ENCODE measurements at regions not wholly inside any gene's neighbourhood (a gene's known extent, or its start where the extent isn't known, plus 50 kb on each side); places are given as distances from the start of the nearest gene placed in this dataset.

DNA sequence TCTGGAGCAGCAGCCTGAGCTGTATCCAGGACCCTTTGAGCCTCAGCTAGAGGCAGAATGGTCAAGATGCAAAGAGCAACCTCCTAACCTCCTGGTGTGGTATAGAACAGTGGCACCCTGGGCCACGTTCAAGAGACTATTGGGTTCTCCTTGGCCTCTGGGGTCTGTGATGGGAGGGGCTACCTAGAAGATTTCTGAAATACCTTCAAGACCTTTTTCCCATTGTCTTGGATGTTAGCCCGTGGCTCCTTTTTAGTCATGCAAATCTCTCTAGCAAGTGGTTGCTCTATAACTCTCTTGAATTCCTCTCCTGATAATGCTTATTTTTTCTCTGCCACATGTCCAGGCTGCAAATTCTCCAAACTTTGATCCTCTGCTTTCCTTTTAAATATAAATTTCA, 106.3 kb upstream of the SULT1C3 start:
- no peak for DNase-seq (ENCODE audit: low read depth)

DNA sequence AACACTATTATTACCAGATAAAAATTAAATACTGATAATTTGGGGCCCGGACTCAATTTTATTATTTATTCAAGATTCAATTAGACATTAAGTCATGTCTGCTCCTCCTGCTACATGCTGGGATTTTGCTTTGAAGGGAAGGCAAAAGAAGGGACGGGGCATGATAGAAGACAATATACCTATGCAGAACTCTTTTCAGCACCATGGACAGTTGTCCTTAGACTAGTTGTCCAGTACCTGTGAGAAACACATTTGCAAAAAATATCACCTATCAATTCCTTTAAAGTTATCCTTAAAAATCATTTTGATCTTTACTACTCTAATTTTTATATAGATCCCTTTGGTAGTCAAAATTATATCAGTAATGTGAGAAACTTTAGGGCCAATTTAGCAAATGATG, 100.2 kb upstream of the SULT1C3 start:
- no peaks in the 10 kb centered on the region for H3K27me3 ChIP-seq (ENCODE audit: insufficient read depth, low read length)
- no peak overlapping the region for H3K4me2 ChIP-seq (ENCODE audit: low read length)
- H3K36me3 ChIP-seq (ENCODE audit: insufficient read depth, low read length): no peaks in the 10 kb centered on the region
- no peak overlapping the region for H3K4me3 ChIP-seq (ENCODE audit: insufficient read depth, low read depth, low read length)
- Mint-ChIP-seq H3K27me3 (ENCODE audit: low read depth, unreplicated experiment) (no peaks in the 10 kb centered on the region), H3K36me3 (ENCODE audit: low read depth, unreplicated experiment) (no peaks in the 10 kb centered on the region), H3K27ac (ENCODE audit: unreplicated experiment) (no peak overlapping the region), H3K4me1 (ENCODE audit: low read depth, unreplicated experiment) (peaks cover 3% of the 10 kb centered on the region), H3K4me3 (ENCODE audit: unreplicated experiment) (no peak overlapping the region), H3K9me3 (ENCODE audit: unreplicated experiment) (no peaks in the 10 kb centered on the region)
- TF ChIP-seq, protein P1, sequence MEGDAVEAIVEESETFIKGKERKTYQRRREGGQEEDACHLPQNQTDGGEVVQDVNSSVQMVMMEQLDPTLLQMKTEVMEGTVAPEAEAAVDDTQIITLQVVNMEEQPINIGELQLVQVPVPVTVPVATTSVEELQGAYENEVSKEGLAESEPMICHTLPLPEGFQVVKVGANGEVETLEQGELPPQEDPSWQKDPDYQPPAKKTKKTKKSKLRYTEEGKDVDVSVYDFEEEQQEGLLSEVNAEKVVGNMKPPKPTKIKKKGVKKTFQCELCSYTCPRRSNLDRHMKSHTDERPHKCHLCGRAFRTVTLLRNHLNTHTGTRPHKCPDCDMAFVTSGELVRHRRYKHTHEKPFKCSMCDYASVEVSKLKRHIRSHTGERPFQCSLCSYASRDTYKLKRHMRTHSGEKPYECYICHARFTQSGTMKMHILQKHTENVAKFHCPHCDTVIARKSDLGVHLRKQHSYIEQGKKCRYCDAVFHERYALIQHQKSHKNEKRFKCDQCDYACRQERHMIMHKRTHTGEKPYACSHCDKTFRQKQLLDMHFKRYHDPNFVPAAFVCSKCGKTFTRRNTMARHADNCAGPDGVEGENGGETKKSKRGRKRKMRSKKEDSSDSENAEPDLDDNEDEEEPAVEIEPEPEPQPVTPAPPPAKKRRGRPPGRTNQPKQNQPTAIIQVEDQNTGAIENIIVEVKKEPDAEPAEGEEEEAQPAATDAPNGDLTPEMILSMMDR (IDR thresholded peaks at IDR 0.05; ENCODE audit: insufficient read depth, low read depth, low read length): no peak
- TF ChIP-seq EZH2 (IDR thresholded peaks at IDR 0.05; ENCODE audit: insufficient read depth, low read length): no peak
- no peak overlapping the region for H3K9ac ChIP-seq (ENCODE audit: low read length)
- DNase-seq (ENCODE audit: low read depth): peak; percentile 6
- H3K9me3 ChIP-seq (ENCODE audit: insufficient read depth, low read depth, low read length): no peaks in the 10 kb centered on the region
- H3K79me2 ChIP-seq (ENCODE audit: insufficient read depth, low read length): no peaks in the 10 kb centered on the region
- FAIRE-seq: no peak
- H3K4me1 ChIP-seq (ENCODE audit: insufficient read depth, low read length): no peaks in the 10 kb centered on the region
- no peak overlapping the region for H2AFZ ChIP-seq (ENCODE audit: low read depth, low read length)
- no peak overlapping the region for H3K27ac ChIP-seq (ENCODE audit: low read depth, low read length)
- no peaks in the 10 kb centered on the region for H4K20me1 ChIP-seq (ENCODE audit: insufficient read depth, low read length)

More for the DNA sequence above, 106.3 kb upstream of the SULT1C3 start:
- Histone ChIP-seq H2AFZ (ENCODE audit: low read depth, low read length) (no peak overlapping the region), H3K9ac (ENCODE audit: low read length) (no peak overlapping the region), H3K4me1 (ENCODE audit: insufficient read depth, low read length) (no peaks in the 10 kb centered on the region), H3K27me3 (ENCODE audit: insufficient read depth, low read length) (no peaks in the 10 kb centered on the region), H3K79me2 (ENCODE audit: insufficient read depth, low read length) (no peaks in the 10 kb centered on the region), H3K4me3 (ENCODE audit: insufficient read depth, low read depth, low read length) (no peak overlapping the region), H3K36me3 (ENCODE audit: insufficient read depth, low read length) (no peaks in the 10 kb centered on the region), H3K4me2 (ENCODE audit: low read length) (no peak overlapping the region), H3K9me3 (ENCODE audit: insufficient read depth, low read depth, low read length) (no peaks in the 10 kb centered on the region), H3K27ac (ENCODE audit: low read depth, low read length) (no peak overlapping the region), H4K20me1 (ENCODE audit: insufficient read depth, low read length) (no peaks in the 10 kb centered on the region)
- Mint-ChIP-seq H3K36me3 (ENCODE audit: low read depth, unreplicated experiment) (no peaks in the 10 kb centered on the region), H3K4me3 (ENCODE audit: unreplicated experiment) (no peak overlapping the region), H3K9me3 (ENCODE audit: unreplicated experiment) (peaks cover 7% of the 10 kb centered on the region), H3K27ac (ENCODE audit: unreplicated experiment) (no peak overlapping the region), H3K4me1 (ENCODE audit: low read depth, unreplicated experiment) (peaks cover 3% of the 10 kb centered on the region), H3K27me3 (ENCODE audit: low read depth, unreplicated experiment) (peaks cover 2% of the 10 kb centered on the region)
- TF ChIP-seq, protein P1 (IDR thresholded peaks at IDR 0.05; ENCODE audit: insufficient read depth, low read depth, low read length): no peak
- no peak for TF ChIP-seq EZH2 (IDR thresholded peaks at IDR 0.05; ENCODE audit: insufficient read depth, low read length)
- FAIRE-seq: no peak

DNA sequence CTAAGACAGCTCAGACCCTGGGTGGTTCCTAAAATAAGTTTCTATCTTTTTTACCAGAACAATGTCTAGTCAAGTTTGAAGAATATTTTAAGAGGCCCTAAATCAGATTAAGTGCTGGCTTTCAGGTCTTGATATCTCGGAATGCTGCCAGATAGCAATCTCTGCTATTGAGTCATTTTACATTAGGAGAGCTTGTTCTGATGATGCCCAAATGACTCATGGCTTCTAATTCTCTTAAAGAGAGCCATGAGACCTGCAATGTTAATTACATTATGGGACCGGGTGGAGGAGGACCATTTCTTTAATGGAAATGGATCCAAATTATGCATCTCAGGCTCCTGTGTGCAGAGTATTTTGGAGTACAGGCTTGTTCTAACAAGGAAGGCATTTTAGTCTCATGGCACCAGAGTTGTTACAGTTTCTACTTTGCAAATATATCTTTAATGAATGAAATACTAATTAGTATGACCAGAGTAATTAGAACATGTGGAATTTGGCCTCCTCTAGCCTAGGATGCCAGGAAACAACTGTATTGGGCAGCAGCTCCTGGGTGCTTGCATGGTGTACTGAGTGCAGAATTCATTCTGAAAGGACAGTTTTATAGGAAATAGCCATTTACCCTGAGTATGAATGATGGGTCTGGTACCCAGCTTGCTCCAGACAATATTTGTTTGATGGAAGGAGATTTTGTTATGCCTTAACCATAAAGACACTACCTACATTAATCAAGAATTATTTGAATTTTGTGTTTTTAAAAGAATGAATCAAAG, 94.0 kb upstream of the SULT1C3 start:
- Mint-ChIP-seq H3K4me3 (ENCODE audit: unreplicated experiment) (no peak overlapping the region), H3K9me3 (ENCODE audit: unreplicated experiment) (no peaks in the 10 kb centered on the region), H3K36me3 (ENCODE audit: low read depth, unreplicated experiment) (no peaks in the 10 kb centered on the region), H3K27ac (ENCODE audit: unreplicated experiment) (no peak overlapping the region), H3K27me3 (ENCODE audit: low read depth, unreplicated experiment) (no peaks in the 10 kb centered on the region), H3K4me1 (ENCODE audit: low read depth, unreplicated experiment) (no peaks in the 10 kb centered on the region)
- H2AFZ ChIP-seq (ENCODE audit: low read depth, low read length): no peak overlapping the region
- H3K27ac ChIP-seq (ENCODE audit: low read depth, low read length): no peak overlapping the region
- H3K4me1 ChIP-seq (ENCODE audit: insufficient read depth, low read length): no peaks in the 10 kb centered on the region
- H3K4me2 ChIP-seq (ENCODE audit: low read length): no peak overlapping the region
- no peaks in the 10 kb centered on the region for H4K20me1 ChIP-seq (ENCODE audit: insufficient read depth, low read length)
- no peaks in the 10 kb centered on the region for H3K9me3 ChIP-seq (ENCODE audit: insufficient read depth, low read depth, low read length)
- H3K79me2 ChIP-seq (ENCODE audit: insufficient read depth, low read length): no peaks in the 10 kb centered on the region
- FAIRE-seq (no peak), DNase-seq (ENCODE audit: low read depth) (peak; percentile 13)
- no peaks in the 10 kb centered on the region for H3K27me3 ChIP-seq (ENCODE audit: insufficient read depth, low read length)
- H3K36me3 ChIP-seq (ENCODE audit: insufficient read depth, low read length): no peaks in the 10 kb centered on the region
- no peak overlapping the region for H3K4me3 ChIP-seq (ENCODE audit: insufficient read depth, low read depth, low read length)
- no peak for TF ChIP-seq EZH2 (IDR thresholded peaks at IDR 0.05; ENCODE audit: insufficient read depth, low read length)
- TF ChIP-seq, protein P1 (IDR thresholded peaks at IDR 0.05; ENCODE audit: insufficient read depth, low read depth, low read length): no peak
- H3K9ac ChIP-seq (ENCODE audit: low read length): no peak overlapping the region
